NB4 (cell line): ENCODE measurements at regions not wholly inside any gene's neighbourhood (a gene's known extent, or its start where the extent isn't known, plus 50 kb on each side); places are given as distances from the start of the nearest gene placed in this dataset.

Source experiments
- CTCF ChIP-seq: IDR thresholded peaks from one replicate; pipeline ENCODE4 v1.5.1; 2012; ENCODE audit warnings: low read depth, low read length
- MYC ChIP-seq: IDR thresholded peaks from 2 replicates; pipeline ENCODE4 v1.6.1; 2011; ENCODE audit warnings: low read depth, low read length
- POLR2A ChIP-seq: IDR thresholded peaks from 2 replicates; pipeline ENCODE4 v1.6.1; 2011; ENCODE audit warnings: mild to moderate bottlenecking; ENCODE audit not compliant: insufficient read length; ENCODE audit errors: extremely low read depth

GRCh38 chr21:25496825-25497482, 110.3 kb downstream of the MRPL39 start:
- TF ChIP-seq POLR2A (no peak), MYC (no peak), CTCF (no peak)
